Prostate gland (tissue), 2 donors: ENCODE measurements at regions not wholly inside any gene's neighbourhood (a gene's known extent, or its start where the extent isn't known, plus 50 kb on each side); places are given as distances from the start of the nearest gene placed in this dataset.

Experiments used
- POLR2A ChIP-seq: fragments of 450-650 bp; IDR thresholded peaks from one replicate; pipeline ENCODE4 v1.6.1; 2016; ENCODE audit warnings: antibody characterized with exemption, mild to moderate bottlenecking
- TF ChIP-seq, protein P1 (sequence below), 4 experiments: fragments of 200-600 bp in 2 of 4; fragments of 450-650 bp in 2 of 4; sonication (generic) in 2 of 4; IDR thresholded peaks; 1 replicate in 3 of 4; 2 replicates in 1 of 4; pipeline ENCODE4 v1.5.1; 2016 to 2019; ENCODE audit warnings: antibody characterized with exemption in 4 of 4, mild to moderate bottlenecking in 2 of 4, moderate library complexity in 2 of 4

DNA sequence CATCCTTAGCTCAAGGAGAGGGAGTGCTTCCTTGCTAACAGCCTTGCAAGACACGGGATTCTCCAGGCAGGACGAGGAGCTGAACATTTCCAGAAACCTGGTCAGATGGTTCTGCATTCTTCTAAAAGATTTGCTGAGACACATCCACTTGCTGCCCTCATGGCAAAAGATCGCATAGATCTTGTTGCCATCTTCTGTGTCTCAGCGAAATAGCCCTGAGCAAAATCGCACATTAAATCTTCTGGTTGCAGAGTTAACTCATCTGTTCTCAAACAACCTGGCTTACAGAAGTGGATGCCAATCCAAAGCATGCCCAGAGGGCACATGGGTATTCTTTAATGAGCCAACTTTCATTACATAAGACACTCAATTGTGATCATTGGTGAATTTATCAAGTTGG, 167.5 kb downstream of the PRKX start:
- TF ChIP-seq, protein P1, sequence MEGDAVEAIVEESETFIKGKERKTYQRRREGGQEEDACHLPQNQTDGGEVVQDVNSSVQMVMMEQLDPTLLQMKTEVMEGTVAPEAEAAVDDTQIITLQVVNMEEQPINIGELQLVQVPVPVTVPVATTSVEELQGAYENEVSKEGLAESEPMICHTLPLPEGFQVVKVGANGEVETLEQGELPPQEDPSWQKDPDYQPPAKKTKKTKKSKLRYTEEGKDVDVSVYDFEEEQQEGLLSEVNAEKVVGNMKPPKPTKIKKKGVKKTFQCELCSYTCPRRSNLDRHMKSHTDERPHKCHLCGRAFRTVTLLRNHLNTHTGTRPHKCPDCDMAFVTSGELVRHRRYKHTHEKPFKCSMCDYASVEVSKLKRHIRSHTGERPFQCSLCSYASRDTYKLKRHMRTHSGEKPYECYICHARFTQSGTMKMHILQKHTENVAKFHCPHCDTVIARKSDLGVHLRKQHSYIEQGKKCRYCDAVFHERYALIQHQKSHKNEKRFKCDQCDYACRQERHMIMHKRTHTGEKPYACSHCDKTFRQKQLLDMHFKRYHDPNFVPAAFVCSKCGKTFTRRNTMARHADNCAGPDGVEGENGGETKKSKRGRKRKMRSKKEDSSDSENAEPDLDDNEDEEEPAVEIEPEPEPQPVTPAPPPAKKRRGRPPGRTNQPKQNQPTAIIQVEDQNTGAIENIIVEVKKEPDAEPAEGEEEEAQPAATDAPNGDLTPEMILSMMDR (IDR thresholded peaks at IDR 0.05) = no peak
- TF ChIP-seq POLR2A = no peak
